ENCODE measurements at regions not wholly inside any gene's neighbourhood (a gene's known extent, or its start where the extent isn't known, plus 50 kb on each side); places are given as distances from the start of the nearest gene placed in this dataset.

DNA sequence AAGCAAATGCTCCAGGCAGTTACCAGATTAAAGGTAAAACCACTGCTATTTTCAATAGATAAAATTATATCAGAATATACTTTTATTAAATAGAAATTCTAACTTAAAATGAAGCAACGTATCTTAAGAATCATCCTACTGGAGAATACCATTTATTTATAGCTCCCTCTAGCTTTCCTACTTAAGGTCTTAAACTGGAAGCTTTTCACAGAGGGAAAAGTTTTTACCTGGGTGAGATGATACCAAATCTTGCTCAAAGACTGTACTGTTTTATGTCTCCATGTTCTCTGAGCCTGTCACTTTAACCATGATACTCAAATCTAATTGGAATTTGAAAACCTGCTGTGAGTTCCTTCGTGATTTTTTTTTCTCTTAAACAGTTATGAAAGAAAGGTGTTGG lies 291.8 kb downstream of the AASDHPPT start:
- TF ChIP-seq USF1 (IDR thresholded peaks at IDR 0.05): no peak
- TF ChIP-seq CREB1 (IDR thresholded peaks at IDR 0.05; ENCODE audit: low read depth): no peak

DNA sequence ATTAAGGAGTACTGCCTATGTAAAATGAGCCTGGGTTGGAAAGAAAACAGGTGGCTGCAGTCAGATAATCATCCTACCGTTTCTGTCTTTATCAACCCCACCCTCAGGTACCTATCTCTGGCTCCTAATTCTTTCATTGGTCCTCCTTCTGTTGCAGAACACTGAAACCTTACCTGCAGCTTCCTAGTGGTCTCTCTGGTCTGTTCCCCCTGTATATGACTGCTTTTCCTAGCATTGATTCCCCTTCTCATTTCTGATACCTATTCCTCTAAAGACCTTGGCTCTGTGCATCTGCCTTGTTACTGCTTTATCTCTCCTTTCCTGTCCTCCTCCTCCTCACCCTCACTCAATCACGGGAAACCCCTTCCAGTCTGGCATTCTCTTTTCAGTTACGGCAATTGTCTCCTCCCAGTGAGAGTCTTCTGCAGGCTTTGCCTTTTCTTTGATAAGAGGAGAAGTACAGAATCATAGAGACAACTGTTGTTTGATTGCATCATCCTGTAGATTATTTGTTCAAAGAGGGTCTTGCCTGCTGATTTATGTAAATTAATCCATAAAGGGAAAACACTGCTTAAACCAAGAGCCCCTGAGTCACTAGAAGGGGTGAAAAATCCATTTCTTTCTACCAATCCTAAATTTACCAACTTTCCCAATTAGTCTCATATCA lies 301.2 kb downstream of the AASDHPPT start:
- TF ChIP-seq, protein P1, sequence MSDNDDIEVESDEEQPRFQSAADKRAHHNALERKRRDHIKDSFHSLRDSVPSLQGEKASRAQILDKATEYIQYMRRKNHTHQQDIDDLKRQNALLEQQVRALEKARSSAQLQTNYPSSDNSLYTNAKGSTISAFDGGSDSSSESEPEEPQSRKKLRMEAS (IDR thresholded peaks at IDR 0.05): no peak

DNA sequence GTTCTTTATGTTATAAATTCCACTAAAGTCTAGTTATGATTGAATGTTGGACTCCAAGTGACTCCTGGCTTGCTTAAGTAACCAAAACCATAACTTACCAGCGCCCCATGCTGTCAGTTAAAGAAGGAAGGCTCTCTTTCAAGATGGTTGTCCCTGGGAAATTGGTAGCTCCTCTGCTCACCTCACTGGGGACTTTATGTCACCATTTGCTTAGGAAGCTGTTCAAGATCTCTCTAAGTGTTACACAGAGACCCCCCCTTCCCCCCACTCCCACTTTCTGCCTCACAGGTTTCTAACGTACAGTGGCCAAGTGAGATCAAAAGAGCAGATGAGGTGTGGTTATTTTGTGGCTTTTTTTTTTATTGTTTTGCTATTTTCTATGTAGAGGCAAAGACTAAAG lies 301.8 kb downstream of the AASDHPPT start:
- TF ChIP-seq NFIC (IDR thresholded peaks at IDR 0.05): no peak
- TF ChIP-seq, protein P1 (IDR thresholded peaks at IDR 0.05): no peak
- TF ChIP-seq EGR1 (IDR thresholded peaks at IDR 0.05): no peak

GRCh38 chr11:106379712-106380111 lies 302.2 kb downstream of the AASDHPPT start:
- TF ChIP-seq TEAD4 (IDR thresholded peaks at IDR 0.05): no peak
- no peak for TF ChIP-seq YY1 (IDR thresholded peaks at IDR 0.05; ENCODE audit: low read depth)
- TF ChIP-seq CEBPB (IDR thresholded peaks at IDR 0.05): no peak
- TF ChIP-seq ZBTB7A (IDR thresholded peaks at IDR 0.05; ENCODE audit: low read depth): no peak
- TF ChIP-seq CREB1 (IDR thresholded peaks at IDR 0.05; ENCODE audit: low read depth): no peak
- no peak for TF ChIP-seq REST (IDR thresholded peaks at IDR 0.05; ENCODE audit: low read depth)
- no peak for TF ChIP-seq EP300 (IDR thresholded peaks at IDR 0.05; ENCODE audit: borderline replicate concordance)
- no peak for TF ChIP-seq TAF1 (IDR thresholded peaks at IDR 0.05; ENCODE audit: low read depth)
- no peak for TF ChIP-seq FOXM1 (IDR thresholded peaks at IDR 0.05; ENCODE audit: borderline replicate concordance, low read depth)
- TF ChIP-seq, protein P1 (IDR thresholded peaks at IDR 0.05): no peak
- TF ChIP-seq TCF12 (IDR thresholded peaks at IDR 0.05; ENCODE audit: low read depth): no peak
- TF ChIP-seq NFIC (IDR thresholded peaks at IDR 0.05): no peak

- TF ChIP-seq TAF1 (IDR thresholded peaks at IDR 0.05; ENCODE audit: low read depth) (no peak), ZBTB7A (IDR thresholded peaks at IDR 0.05; ENCODE audit: low read depth) (no peak), YY1 (IDR thresholded peaks at IDR 0.05; ENCODE audit: low read depth) (no peak), CREB1 (IDR thresholded peaks at IDR 0.05; ENCODE audit: low read depth) (no peak), FOXM1 (IDR thresholded peaks at IDR 0.05; ENCODE audit: borderline replicate concordance, low read depth) (no peak), NFIC (IDR thresholded peaks at IDR 0.05) (no peak)
- TF ChIP-seq, protein P1 (IDR thresholded peaks at IDR 0.05): no peak
Observed at GRCh38 chr11:106381895-106382294, 304.4 kb downstream of the AASDHPPT start.

- TF ChIP-seq USF1 (IDR thresholded peaks at IDR 0.05) (no peak), TCF12 (IDR thresholded peaks at IDR 0.05; ENCODE audit: low read depth) (no peak), REST (IDR thresholded peaks at IDR 0.05; ENCODE audit: low read depth) (no peak), CEBPB (IDR thresholded peaks at IDR 0.05) (no peak), NFIC (IDR thresholded peaks at IDR 0.05) (no peak)
- TF ChIP-seq, protein P1 (IDR thresholded peaks at IDR 0.05): no peak
Observed at GRCh38 chr11:106384429-106384828, 307.0 kb downstream of the AASDHPPT start.

- TF ChIP-seq FOXM1 (IDR thresholded peaks at IDR 0.05; ENCODE audit: borderline replicate concordance, low read depth): no peak
- TF ChIP-seq EGR1 (IDR thresholded peaks at IDR 0.05): no peak
- no peak for TF ChIP-seq RAD21 (IDR thresholded peaks at IDR 0.05; ENCODE audit: low read depth)
- no peak for TF ChIP-seq USF1 (IDR thresholded peaks at IDR 0.05)
- no peak for TF ChIP-seq ZBTB7A (IDR thresholded peaks at IDR 0.05; ENCODE audit: low read depth)
- TF ChIP-seq, protein P1 (IDR thresholded peaks at IDR 0.05): no peak
- no peak for TF ChIP-seq CEBPB (IDR thresholded peaks at IDR 0.05)
- no peak for TF ChIP-seq TEAD4 (IDR thresholded peaks at IDR 0.05)
- no peak for TF ChIP-seq NFIC (IDR thresholded peaks at IDR 0.05)
Observed at GRCh38 chr11:106386519-106386918, 309.1 kb downstream of the AASDHPPT start.

Data from Ishikawa (cell line).